A673 (cell line): ENCODE measurements at regions not wholly inside any gene's neighbourhood (a gene's known extent, or its start where the extent isn't known, plus 50 kb on each side); places are given as distances from the start of the nearest gene placed in this dataset.

Experiments
- BruUV-seq: library from RNA; stranded (reverse); fragments of 400-500 nt; replicated peaks from 2 replicates; lab custom pipeline; 2021; lab: Mats Ljungman, UMichigan
- CTCF ChIA-PET: fragments of 300-600 bp; sonication (Branson Sonifier 250); formaldehyde crosslinking; loops from one replicate; lab custom pipeline; 2022; ENCODE audit warnings: antibody characterized with exemption; lab: Charles Lee
- POLR2A ChIA-PET: fragments of 300-600 bp; sonication (Branson Sonifier 250); formaldehyde crosslinking; loops from one replicate; lab custom pipeline; 2022; ENCODE audit warnings: antibody characterized with exemption; ENCODE audit not compliant: low non-redundant PET; lab: Charles Lee
- DNase-seq: peaks from one replicate; pipeline ENCODE4 v3.0.0-alpha.2; 2015; ENCODE audit warnings: low spot score
- H3K27ac ChIP-seq: fragments of 200-600 bp; sonication (generic); 2 replicates; pipeline ENCODE4 v1.5.1; 2016; ENCODE audit warnings: mixed run types, low read depth, mild to moderate bottlenecking, mixed read lengths, antibody characterized with exemption, low read length; ENCODE audit not compliant: poor library complexity, severe bottlenecking
- H3K27me3 ChIP-seq: fragments of 200-600 bp; sonication (generic); replicated peaks from 2 replicates; pipeline ENCODE4 v1.6.1; 2017; ENCODE audit warnings: mixed run types, low read depth, mild to moderate bottlenecking, mixed read lengths, antibody characterized with exemption, low read length; ENCODE audit not compliant: insufficient read depth, poor library complexity
- H3K36me3 ChIP-seq: fragments of 200-600 bp; sonication (generic); 2 replicates; pipeline ENCODE4 v1.6.1; 2016; ENCODE audit warnings: mixed run types, mild to moderate bottlenecking, mixed read lengths, antibody characterized with exemption, low read length; ENCODE audit not compliant: insufficient read depth, poor library complexity, severe bottlenecking
- H3K4me1 ChIP-seq: fragments of 200-600 bp; sonication (generic); 2 replicates; pipeline ENCODE4 v1.6.1; 2017; ENCODE audit warnings: mixed run types, mild to moderate bottlenecking, mixed read lengths, antibody characterized with exemption, low read length; ENCODE audit not compliant: insufficient read depth, poor library complexity, severe bottlenecking
- H3K4me3 ChIP-seq: fragments of 200-600 bp; sonication (generic); 2 replicates; pipeline ENCODE4 v1.5.1; 2016; ENCODE audit warnings: low read depth, mixed run types, mild to moderate bottlenecking, mixed read lengths, low read length; ENCODE audit not compliant: poor library complexity, severe bottlenecking
- H3K9me3 ChIP-seq: fragments of 200-600 bp; sonication (generic); 2 replicates; pipeline ENCODE4 v1.6.1; 2016; ENCODE audit warnings: mixed run types, low read depth, mild to moderate bottlenecking, mixed read lengths, antibody characterized with exemption, low read length; ENCODE audit not compliant: poor library complexity, severe bottlenecking
- EZH2 ChIP-seq: fragments of 200-600 bp; sonication (generic); IDR thresholded peaks from 2 replicates; pipeline ENCODE4 v1.6.1; 2017; ENCODE audit warnings: borderline replicate concordance, low read depth, mild to moderate bottlenecking, mixed read lengths, antibody characterized with exemption, low read length; ENCODE audit not compliant: poor library complexity, severe bottlenecking
- intact Hi-C: fragments of 100-400 bp; cut with micrococcal nuclease; formaldehyde crosslinking; loops from one replicate; pipeline ENCODE4 v1.10.0; 2022; ENCODE audit not compliant: unreplicated experiment
- TF ChIP-seq, protein P1 (sequence below): fragments of 300-800, 200-600 bp; sonication (generic); conservative IDR thresholded peaks from 2 replicates; pipeline ENCODE4 v1.5.1; 2017; ENCODE audit warnings: low read depth, mild to moderate bottlenecking, antibody characterized with exemption, low read length, moderate library complexity, mixed read lengths

DNA sequence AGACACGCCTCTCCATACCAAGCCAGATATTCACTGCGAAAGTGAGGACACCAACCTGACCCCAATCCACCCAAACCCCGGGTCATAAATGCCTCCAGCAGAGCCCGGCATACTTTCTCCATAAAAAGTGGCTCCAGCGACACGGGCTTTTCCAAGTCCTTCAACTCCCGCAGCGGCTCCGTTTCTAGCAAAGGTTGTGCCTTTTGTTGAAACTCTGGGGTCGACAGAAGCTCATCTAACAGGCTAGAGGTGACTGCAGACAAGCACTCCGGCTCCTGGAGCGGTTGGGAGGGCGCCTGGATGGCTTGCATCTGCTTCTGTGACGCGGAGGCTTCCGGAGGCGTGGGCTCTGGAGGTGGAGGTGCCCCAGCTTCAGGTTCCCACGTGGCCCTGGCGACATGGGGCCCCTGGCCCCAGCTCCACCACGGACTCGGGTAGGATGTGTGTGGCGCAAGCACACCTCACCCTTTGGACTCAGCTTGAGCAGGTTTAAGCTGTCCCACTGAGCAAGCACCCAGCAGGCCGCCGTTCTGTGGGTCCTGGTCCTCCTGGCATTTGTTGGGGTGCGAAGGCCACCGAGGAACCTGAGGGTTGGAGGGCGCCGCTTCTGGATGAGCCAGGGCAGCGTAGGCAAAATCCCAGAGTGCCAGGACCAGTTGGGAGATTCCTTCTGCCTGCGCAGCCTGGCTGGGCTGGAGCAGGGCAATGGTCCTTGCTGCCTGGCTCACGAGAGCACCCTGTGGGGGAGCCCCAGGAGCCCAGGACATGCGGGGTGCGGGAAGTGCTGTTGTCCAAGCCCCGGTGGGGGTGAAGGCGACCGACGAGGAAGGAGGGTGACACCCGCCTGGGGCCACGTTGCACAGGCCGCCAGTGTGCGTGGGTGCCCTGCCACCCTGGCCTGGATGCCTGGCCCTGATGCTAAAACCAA lies 186.3 kb downstream of the ALG10 start:
- CTCF ChIA-PET, result no interaction called here
- intact Hi-C loops, result no loop called here

DNA sequence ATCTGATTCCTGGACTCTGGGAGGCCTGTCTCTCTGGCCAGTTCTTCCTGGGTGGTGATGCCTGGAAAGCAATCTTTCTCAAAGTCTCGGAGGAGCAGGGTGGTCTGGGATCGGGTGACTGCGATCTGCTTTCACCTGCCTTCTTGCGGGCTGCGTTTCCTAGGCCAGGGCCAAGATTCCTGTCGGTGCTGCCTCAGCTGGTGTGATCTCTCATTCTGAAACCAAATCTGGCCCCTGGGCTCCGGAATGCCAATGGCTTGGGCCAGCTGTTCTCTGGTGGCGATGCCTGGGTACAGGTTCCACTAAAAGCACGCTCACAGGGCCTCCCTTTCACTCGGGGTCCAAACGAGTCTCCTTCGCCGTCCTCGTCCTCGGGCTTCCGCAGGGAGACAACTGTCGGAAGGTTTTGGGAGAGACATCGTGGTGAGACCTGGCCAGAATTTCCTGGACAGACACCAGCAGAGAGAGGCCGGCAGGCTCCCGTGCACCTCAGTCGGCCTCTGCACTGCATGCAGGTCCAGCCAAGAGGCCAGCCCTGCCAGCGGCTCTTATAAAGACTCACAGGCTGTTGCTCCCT lies 187.1 kb downstream of the ALG10 start:
- no peak overlapping the region for H3K4me3 ChIP-seq
- H3K27me3 ChIP-seq, result no peaks in the 10 kb centered on the region
- ChIA-PET CTCF (no interaction called here), POLR2A (no interaction called here)
- H3K27ac ChIP-seq, result no peak overlapping the region
- BruUV-seq, result no TSS peak
- no peaks in the 10 kb centered on the region for H3K36me3 ChIP-seq
- no peaks in the 10 kb centered on the region for H3K4me1 ChIP-seq
- TF ChIP-seq, protein P1, sequence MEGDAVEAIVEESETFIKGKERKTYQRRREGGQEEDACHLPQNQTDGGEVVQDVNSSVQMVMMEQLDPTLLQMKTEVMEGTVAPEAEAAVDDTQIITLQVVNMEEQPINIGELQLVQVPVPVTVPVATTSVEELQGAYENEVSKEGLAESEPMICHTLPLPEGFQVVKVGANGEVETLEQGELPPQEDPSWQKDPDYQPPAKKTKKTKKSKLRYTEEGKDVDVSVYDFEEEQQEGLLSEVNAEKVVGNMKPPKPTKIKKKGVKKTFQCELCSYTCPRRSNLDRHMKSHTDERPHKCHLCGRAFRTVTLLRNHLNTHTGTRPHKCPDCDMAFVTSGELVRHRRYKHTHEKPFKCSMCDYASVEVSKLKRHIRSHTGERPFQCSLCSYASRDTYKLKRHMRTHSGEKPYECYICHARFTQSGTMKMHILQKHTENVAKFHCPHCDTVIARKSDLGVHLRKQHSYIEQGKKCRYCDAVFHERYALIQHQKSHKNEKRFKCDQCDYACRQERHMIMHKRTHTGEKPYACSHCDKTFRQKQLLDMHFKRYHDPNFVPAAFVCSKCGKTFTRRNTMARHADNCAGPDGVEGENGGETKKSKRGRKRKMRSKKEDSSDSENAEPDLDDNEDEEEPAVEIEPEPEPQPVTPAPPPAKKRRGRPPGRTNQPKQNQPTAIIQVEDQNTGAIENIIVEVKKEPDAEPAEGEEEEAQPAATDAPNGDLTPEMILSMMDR, result no peak
- no peak for TF ChIP-seq EZH2
- H3K9me3 ChIP-seq, result peaks cover 5% of the 10 kb centered on the region
- intact Hi-C loops, result no loop called here
- no peak for DNase-seq

More for the DNA sequence above, 186.3 kb downstream of the ALG10 start:
- H3K27ac ChIP-seq, result no peak overlapping the region
- no peaks in the 10 kb centered on the region for H3K4me1 ChIP-seq
- POLR2A ChIA-PET, result no interaction called here
- no TSS peak for BruUV-seq
- DNase-seq, result no peak
- H3K27me3 ChIP-seq, result no peaks in the 10 kb centered on the region
- no peaks in the 10 kb centered on the region for H3K36me3 ChIP-seq
- TF ChIP-seq EZH2, result no peak
- TF ChIP-seq, protein P1, result no peak
- no peak overlapping the region for H3K4me3 ChIP-seq
- H3K9me3 ChIP-seq, result peaks cover 5% of the 10 kb centered on the region

DNA sequence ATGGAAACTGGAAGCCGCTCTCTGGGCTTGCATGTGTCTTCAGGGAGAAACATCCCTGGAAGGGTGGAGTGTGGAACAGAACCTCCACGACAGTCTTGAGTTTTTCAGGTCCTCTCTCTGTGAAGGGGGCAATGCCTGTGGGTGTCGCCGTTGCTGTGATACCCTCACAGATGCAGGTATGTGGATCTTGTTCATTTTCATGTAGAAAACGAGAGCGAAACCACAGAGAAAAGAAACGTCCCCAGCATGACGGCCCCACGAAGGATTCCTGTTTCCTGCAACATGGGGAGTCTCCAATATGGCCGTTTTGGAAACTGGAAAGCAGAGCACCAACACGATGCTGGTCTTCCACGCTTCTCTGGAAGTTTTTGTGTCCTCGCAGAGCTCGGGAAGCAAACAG lies 187.9 kb downstream of the ALG10 start:
- H3K9me3 ChIP-seq, result peaks cover 5% of the 10 kb centered on the region
- H3K4me3 ChIP-seq, result no peak overlapping the region
- TF ChIP-seq EZH2, result no peak
- TF ChIP-seq, protein P1, result no peak
- no peak for DNase-seq
- CTCF ChIA-PET, result no interaction called here
- BruUV-seq, result no TSS peak
- H3K27me3 ChIP-seq, result no peaks in the 10 kb centered on the region
- H3K36me3 ChIP-seq, result no peaks in the 10 kb centered on the region
- no peaks in the 10 kb centered on the region for H3K4me1 ChIP-seq
- no peak overlapping the region for H3K27ac ChIP-seq
- POLR2A ChIA-PET, result no interaction called here
- intact Hi-C loops, result loop anchor here (10.0 kb wide), 1 partner anchor 55 kb away; no protein-coding TSS in a partner anchor
